ENCODE measurements at regions not wholly inside any gene's neighbourhood (a gene's known extent, or its start where the extent isn't known, plus 50 kb on each side); places are given as distances from the start of the nearest gene placed in this dataset.
"Not testable (repeated sequence)": the region's sequence is repeated elsewhere in the genome, so short reads cannot be mapped to it uniquely, and the experiment has no call there.

DNA sequence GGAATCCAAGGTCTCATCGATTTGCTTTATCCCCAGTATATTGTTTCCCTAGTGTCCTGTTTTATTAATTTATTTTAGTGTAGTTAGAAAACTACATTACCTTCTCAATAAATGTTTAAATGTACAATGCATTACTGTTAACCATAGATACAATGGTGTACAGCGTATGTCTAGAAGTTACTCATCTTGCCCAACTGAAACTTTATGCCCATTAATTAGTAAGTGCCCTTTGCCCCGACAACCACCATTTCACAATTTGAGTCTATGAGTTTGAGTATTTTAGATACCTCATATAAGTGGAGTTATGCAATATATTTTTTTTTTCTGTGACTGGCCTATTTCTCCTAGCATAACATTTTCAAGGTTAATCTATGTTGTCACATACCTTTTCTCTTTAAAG, 1343.0 kb upstream of the SLC39A10 start:
- no peak for DNase-seq

DNA sequence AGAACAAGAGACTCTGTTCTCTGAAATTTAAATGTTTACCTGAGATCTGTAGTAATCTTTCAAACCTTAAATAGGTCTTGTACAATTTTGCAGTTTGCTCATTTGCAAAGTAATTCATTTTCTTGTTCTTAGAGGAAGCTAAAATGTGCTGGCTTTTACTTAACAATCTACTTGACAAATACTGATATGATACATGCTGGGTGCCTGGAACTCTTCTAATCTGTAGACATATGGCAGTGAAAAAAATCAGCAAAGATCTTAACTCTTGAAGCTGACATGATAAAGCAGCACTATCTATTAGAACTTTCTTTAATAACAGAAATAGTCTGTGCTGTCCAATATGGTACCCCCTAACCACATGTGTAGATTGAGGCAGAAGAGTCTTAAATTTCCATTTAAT, 1352.8 kb upstream of the SLC39A10 start:
- DNase-seq: no peak

DNA sequence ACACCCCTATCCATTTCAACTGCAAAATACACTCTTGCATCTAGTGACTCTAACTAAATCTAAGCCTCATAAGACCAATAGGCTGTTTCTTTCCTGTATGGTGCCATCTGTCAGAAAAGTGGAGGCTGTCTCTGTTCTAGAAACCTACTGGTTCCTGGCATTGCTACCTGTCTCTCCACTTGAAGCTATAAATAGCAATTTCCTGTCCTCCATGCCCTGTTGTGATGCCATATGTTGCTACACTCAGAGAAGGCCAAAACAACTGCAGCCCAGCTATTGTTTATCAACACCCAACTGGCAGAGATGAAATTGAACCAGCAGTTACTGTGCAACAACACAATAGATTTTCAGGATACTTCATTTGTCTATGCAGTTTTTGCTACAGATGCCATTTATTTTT, 1355.1 kb upstream of the SLC39A10 start:
- DNase-seq: no peak

DNA sequence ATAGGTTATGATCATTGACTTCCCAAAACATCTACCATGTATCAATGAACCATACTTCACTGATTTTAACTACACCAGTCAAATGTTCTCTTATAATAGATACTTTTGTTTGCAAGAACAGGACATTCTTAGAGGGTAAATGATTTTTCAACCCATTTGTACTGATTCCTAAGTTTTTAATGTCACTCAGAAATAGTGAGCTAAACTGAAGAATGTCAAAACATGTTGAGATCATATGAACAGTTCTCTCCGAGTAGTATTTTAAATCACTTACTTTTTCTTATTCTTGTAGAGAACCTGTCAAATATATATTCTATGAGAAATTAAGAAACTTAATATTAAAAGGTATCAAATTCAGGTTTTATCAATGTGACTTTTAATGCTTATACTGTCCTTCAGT, 1362.9 kb upstream of the SLC39A10 start:
- no peak for DNase-seq

DNA sequence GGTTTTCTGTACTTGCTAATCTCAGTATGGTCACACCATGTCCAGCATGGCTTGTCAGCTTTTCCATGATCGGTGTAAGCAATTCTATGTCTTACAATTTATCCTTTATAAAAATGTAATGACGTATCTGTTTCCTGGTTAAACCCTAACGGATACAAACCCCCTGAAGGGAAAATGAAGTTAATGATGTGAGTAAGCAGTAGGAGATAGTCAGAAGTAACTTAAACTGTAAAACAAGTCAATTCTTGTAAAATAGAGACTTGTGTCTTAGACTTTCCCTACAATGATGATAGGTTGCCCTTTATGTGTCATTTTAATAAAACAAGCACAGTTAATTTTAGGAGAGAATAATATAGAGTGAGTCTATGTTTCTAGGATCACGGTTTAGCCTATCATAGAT, 1365.9 kb upstream of the SLC39A10 start:
- no peak for DNase-seq

DNA sequence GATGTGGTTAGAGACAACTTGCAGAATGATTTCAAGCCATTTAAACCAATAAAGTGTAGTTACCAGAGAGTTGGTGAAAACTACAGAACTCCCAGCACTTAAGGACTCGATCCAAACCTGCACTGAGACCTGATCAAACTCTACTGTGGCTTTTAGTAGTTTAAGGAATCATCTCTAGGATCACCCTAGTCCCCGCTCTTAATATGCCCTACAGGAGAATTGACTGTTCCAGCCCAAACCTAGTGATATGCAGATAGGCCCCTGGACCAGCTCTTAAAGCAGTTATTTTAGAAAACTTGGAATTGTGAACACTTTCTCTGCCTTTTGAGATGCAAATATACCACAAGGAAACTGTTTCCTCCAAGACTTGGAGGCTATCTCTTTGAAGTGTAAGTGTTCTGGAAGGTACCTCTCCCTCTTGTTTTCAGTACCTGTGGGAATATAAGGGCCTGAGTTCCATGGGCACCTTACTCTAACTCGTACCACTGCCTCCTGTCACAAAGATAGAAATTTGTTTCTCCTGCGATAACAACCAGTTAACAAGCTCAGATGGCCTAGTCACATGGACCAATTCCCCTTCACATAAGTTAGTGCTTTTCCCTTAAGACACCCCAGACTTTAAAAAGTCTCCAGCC, 1367.2 kb upstream of the SLC39A10 start:
- no peak for DNase-seq

DNA sequence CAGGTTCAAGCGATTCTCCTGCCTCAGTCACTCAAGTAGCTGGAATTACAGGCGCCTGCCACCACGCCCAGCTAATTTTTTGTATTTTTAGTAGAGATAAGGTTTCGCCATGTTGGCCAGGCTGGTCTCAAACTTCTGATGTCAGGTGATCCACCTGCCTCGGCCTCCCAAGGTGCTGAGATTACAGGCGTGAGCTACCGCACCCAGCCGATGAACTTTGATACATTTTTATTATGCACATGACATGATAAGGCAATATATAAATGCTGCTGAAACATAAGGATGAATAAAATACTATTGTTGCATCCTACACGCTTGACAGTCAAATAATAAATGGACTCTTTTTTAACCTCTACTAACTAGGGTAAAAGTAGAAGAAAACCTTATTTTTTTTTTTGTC, 1380.4 kb upstream of the SLC39A10 start:
- not testable (repeated sequence) for DNase-seq

DNA sequence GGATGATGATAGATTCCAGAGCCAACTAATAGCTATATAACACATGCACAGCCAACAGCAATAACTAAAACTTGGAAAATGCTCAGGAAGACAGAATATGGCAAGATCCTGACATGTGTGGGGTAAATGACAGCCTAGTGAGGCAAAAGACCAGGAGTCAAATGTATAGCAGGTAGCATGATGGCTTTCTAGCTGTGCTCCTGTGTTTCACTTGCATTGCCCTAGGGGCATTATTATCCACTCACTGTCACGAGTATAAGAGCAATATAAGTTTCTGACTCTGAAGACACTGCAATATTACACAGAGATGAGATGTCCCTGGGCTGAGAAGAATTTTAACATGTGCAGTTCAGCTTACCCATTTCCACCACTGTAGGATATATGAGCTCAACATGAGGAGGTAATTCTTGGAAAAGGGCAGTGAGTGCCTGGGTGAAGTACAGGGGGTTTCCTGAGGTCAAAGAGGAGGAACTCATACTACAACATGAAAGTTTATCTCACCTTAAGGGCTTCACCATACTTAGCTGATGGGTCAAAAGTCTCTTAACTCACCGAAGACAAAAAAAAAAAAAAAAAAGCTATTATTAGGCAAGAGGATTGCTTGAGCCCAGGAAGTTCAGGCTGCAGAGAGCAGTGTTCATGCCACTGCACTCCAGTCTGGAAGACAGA, 1385.6 kb upstream of the SLC39A10 start:
- DNase-seq: no peak

DNA sequence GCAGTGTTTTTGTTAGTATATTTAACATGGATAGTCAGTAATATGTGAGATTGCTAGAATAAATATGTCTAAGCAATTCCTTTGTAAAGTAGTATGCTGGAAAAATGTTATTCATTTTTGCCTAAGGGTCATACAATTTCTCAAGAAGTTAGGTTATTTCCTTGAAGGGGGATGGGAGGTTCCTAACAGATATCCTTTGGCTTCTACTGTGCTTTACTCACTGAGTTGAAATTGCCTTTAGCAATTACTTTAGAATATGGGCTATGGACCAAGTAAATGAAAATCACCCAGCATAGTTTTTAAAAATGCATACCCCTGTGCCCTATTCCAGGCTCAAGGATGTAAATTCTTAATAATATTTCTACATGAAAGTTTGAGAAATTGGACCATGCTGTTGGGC, 1386.4 kb upstream of the SLC39A10 start:
- no peak for DNase-seq

DNA sequence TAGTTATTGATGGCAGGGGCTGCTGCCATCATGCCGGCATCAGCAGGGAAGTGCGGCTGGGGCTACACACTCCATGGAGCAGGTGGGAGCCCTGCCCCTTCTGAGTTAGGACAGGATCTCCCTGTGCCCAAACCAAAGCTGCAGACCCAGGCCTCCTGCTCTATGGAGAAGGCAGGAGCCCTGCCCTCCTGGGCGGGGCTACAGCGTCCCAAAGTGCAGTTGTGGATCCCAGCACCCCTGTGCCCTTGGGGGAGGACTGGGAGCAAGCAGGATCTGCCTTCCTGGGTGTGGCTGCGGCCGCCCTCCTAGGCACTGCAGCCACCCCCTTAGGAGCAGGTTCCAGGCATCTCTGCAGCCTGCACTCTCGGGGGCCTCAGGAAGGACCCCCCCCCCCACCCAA, 1392.4 kb upstream of the SLC39A10 start:
- DNase-seq: no peak

DNA sequence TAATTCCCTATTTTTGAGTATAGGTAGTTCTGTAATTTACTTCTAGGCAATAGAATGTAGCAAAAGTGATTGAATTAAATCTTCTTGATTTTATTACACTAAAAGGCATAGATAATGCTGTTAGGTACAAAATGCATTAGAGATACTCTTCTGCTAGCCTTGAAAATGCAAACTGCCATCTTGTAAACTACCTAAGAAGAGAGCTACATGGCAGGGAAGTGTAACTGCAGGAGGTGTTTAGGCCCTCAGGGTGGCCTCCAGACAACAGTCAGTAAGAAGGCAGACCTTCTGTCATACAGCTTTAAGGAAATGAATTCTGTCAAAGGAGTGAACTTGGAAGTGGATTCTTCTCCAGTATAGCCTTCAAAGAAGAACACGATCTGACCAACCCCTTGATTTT, 1396.8 kb upstream of the SLC39A10 start:
- no peak for DNase-seq

DNA sequence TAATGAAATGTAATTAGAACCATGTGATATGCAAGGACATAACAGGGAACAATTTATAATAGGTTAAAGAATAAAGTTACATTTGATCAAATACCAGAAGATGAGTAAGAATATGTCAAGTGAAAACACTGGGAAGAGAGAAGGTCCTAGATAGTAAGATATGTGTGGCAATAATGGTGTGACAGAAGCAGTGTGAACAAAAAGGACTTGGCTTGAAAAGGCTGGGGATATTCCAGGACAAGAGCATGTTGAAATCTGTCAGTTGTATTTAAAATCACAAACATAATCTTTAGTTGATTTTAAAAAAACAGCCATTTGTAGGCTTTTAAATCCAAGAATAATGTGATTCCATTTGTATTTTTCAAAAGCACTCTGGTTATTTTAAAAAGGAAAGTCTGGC, 1399.9 kb upstream of the SLC39A10 start:
- no peak for DNase-seq

DNA sequence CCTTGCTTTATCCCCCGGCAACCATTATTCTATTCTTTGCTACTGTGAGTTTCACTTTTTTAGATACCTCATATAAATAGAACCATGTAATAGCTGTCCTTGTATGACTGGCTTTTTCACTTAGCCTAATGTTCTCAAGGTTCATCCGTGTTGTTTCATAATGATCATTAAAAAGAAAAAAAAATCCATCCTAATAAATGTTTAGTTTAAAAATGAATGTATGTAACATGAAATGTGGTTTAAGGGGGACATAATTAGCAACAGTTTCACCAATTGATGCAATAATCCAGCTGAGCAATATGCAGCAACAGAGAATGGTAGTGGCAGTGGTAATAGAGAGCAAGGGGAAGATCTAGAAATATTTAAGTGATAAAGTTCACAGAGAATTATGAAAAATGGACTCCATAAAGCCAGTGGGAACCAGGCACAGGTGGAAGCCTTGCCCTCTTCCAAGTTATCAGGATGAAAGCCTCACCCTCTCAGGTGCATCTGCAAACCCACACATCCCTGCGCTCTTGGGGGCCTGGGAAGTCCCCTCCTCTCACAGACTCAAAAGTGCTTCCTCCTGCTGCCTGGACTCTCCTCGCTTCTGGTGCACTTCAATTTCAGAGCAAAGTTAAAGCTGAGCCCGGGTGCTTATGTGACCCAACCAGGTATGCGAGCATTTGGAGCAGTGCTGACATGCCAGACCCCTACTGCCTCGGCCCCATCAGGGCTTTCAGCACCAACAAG, 1403.3 kb upstream of the SLC39A10 start:
- DNase-seq: no peak

DNA sequence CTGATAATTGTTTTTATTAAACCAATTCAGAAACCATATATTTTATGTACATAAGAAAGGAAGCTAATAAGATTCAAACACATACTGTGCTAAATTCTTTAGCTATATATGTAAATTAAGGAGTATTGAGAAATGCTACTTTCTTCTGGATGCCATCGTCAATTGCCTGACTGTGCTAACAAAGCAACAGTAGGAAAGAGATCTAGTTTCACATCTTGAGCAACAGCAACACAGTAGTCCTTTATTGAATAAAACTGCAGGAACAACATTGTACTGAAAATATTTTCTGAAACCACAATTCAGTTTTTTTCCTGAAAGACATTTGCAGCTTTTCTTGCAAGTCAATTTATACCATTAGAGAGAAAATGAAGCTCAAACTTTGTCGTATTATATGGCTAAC, 1404.9 kb upstream of the SLC39A10 start:
- DNase-seq: no peak

DNA sequence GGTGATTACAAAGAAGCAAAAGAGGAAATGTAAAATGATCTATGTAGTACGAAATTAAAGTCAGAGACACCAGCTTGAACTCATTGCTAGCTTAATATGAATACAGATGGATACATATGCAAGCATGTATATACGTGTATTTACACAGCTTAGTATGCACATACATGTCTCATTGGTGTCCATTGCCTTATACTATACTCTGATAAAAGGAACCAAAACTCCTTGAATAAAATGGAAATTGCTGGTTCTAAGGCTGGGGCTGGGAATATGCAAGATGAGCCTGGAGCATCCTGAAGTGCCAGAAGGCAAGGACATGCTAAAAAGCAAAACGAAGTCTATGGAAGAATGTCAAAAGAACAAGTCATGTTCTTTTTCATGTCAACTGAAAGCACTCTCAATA, 1424.4 kb upstream of the SLC39A10 start:
- no peak for DNase-seq

DNA sequence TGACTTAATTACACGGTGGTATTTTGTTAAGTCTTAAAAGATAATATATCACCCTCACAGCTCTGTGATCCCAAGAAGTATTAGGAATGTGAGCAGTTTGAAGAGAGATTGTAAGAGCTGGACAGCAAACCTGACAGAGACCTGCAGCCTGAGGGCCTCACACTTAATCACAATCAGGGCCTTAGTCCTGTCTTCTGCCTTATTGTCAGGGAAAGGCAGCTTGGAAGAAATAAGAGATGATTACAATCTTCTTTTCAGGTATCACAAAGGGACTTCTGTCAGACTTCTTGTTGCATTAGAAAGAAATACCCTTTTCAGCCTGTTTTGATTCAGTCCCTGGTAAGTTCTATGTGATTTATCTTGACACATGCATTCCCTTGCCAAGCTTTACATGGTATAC, 1433.8 kb upstream of the SLC39A10 start:
- DNase-seq: no peak

DNA sequence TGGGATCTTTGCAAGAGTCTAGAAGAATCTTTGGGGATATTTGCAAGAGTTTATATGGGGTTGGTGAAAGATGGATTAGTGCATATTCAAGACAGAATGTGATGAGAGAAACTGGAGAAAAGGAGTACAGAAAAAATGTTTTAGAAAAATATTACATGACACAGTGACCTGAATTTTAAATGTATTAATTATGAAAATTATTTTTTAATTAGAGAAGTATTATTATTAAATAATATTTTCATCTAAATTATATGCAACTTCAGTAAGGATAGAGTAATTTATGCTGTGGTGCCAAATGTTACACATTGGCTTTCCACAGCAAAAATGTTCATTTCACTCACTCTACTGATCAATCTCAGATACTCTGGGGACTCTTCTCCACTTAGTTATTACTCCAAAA, 1442.8 kb upstream of the SLC39A10 start:
- no peak for DNase-seq

DNA sequence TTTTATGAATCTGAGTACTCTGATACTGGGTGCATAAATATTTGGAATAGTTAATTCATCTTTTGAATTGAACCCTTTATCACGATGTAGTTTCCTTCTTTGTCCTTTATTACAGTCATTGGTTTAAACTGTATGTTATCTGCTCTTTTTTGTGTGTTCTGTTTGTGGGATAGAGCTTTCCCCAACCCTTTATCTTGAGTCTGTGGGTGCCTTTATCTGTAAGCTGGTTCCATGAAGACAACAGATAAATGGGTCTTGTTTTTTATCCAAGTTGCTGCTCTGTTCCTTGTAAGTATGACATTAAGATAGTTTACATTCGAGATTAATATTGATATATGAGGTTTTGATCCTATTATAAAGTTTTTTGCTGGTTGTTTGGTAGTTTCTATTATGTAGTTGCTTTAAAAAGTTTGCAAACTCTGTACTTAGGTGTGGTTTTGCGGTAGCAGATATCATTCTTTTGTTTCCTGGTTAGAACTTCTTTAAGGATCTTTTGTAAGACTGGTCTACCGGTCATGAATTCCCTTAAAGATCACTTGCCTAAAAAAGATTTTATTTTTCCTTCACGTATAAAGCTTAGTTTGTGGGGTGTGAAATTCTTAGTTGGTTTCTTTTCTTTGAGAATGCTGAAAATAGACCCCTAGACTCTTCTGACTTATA, 1451.3 kb upstream of the SLC39A10 start:
- no peak for DNase-seq

DNA sequence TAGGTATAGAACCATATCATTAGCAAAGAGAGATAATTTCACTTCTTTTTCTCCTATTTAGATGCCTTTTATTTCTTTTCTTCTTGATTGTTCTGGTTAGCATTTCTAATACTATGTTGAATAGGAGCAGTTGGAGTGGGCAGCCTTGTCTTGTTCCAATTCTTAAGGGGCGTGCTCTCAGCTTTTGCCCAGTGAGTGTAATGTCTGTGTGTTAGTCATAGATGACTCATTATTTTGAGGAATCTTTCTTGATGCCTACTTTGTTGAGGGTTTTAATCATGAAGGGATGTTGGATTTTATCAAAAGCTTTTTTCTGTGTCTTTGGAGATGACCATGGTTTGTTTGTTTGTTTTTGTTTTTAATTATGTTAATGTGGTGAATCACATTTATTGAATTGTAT, 1453.1 kb upstream of the SLC39A10 start:
- DNase-seq: no peak

DNA sequence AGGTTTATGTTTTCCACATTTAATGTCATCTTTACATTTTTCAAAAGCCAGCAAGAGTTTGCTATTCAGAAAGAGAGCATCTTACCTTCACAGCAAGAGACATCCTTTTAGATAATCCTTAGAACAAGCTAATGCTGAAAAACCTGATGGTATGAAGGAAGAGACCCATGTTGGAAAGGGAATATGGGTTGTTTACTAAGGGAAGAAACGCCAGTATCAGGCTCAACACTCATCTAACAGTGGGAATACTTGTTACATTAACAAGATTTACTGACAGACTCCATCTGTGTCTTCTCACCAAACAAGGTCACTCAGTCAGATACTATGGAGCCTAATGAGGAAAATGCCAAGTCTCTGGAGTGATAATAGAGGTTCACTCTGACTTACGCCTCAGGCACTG, 1474.1 kb upstream of the SLC39A10 start:
- DNase-seq: no peak

DNA sequence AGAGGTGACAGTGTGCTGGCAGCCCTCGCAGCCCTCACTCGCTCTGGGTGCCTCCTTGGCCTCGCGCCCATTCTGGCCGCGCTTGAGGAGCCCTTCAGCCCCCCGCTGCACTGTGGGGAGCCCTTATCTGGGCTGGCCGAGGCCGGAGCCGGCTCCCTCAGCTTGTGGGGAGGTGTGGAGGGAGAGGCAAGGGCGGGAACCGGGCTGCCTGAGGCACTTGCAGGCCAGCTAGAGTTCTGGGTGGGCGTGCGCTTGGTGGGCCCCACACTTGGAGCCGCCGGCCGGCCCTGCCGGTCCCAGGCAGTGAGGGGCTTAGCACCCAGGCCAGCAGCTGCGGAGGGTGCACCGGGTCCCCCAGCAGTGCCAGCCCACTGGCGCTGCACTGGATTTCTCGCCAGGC, 1480.9 kb upstream of the SLC39A10 start:
- no peak for DNase-seq

DNA sequence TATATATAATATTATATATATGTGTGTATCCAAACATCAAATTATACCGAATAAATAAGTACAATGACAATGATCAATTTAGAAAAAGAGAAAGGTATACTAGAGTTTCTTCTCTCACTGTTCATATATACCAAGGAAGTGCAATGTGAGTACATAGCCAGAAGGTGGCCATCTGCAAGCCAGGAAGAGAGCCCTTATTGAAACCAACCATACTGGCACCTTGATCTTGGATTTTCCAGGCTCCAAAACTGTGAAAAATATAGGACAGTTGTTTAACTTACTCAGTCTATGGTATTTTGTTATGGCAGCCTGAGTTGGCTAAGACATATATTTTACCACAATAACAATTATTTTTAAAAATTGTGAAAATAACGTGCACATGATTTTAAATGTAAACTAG, 1490.2 kb upstream of the SLC39A10 start:
- no peak for DNase-seq

DNA sequence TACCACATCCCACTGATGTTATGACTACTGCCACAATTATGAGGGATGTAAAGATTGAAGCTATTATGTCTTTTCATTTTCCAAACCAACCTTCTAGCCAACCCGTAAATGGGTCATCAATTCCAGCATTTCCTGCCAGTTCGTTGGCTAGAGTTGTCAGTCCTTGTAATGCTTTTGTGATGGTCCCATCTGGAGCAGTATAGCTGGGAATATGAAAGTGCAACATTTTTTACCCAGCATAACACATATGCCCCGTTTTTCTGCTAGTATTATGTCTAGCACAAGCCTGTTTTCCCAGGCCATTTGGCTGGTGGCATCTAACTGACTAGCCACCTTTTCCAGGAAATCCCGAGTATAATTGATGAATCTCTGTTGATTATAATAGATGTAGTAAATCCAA, 1501.6 kb upstream of the SLC39A10 start:
- no peak for DNase-seq

DNA sequence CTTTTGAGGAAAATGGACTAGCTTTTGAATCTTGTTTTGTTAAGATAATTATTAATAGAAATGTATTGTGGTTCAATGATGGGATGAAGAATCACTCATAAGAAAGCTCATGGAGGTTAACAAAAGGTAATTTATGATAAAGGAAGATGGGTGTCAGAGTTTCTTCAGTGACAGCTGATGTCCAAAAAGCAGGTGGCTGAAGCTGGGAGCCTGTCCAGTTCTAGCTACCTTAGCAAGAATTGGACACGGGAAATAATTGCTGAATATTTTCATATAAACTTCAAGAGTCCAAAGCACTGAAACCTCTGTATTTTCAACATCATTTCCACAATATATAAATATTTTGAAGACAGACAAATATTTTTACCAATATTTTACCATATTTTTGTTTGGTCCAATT, 1505.8 kb upstream of the SLC39A10 start:
- no peak for DNase-seq

Data from stimulated activated CD8-positive, alpha-beta memory T cell treated with anti-CD3 and anti-CD28 coated beads, Interleukin-4, amount 100 ng/mL, for 48 hours (primary cell).